ENCODE measurements at regions not wholly inside any gene's neighbourhood (a gene's known extent, or its start where the extent isn't known, plus 50 kb on each side); places are given as distances from the start of the nearest gene placed in this dataset.
A peak's percentile ranks its signal among the peaks of the same experiment; 100 is the strongest.
"Not testable (repeated sequence)": the region's sequence is repeated elsewhere in the genome, so short reads cannot be mapped to it uniquely, and the experiment has no call there.

DNA sequence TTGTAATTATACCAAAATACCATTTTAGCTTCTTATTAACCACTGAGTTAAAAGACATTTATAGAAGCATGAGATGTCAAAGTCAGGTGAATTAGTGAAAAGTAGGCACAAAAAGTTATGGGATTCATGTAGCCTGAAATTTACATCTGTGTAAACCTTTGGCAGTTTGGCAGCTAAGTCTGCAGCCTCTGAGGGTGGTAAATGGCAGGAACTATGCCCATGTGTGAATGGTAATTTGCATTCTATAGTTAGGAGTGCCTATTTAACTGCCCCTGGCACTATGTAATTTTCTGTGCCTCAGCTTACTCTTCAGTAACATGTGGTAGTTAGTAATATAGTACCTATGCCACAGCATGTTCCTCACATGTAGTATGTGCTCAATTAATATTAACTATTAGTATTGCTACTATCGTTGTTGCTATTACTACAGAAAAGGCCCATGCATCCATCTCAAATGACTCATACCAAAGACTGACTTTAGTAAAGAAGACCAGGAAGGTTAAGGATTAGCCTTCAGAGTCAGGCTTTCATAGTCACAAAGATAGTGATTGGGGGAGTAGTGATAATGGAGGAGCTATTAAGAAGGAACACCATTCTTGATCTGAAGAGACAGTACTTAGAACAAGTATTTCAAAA is 258.7 kb upstream of the BTG1 start:
- H3K27me3 ChIP-seq (ENCODE audit: insufficient read depth, low read length) = peaks cover 12% of the 10 kb centered on the region; the same call in 1 of the 2 replicates
- H3K36me3 ChIP-seq (ENCODE audit: insufficient read depth, low read length) = no peaks in the 10 kb centered on the region
- H2AFZ ChIP-seq (ENCODE audit: low read length, unreplicated experiment) = no peak overlapping the region
- no peaks in the 10 kb centered on the region for H3K4me1 ChIP-seq (ENCODE audit: control insufficient read depth, insufficient read depth, low read length, unreplicated experiment)
- no peaks in the 10 kb centered on the region for H3K79me2 ChIP-seq (ENCODE audit: control insufficient read depth, insufficient read depth, low read length, unreplicated experiment)
- H3K4me3 ChIP-seq (ENCODE audit: low read depth, low read length) = no peak overlapping the region
- no peak overlapping the region for H3K27ac ChIP-seq (ENCODE audit: low read depth, low read length)

DNA sequence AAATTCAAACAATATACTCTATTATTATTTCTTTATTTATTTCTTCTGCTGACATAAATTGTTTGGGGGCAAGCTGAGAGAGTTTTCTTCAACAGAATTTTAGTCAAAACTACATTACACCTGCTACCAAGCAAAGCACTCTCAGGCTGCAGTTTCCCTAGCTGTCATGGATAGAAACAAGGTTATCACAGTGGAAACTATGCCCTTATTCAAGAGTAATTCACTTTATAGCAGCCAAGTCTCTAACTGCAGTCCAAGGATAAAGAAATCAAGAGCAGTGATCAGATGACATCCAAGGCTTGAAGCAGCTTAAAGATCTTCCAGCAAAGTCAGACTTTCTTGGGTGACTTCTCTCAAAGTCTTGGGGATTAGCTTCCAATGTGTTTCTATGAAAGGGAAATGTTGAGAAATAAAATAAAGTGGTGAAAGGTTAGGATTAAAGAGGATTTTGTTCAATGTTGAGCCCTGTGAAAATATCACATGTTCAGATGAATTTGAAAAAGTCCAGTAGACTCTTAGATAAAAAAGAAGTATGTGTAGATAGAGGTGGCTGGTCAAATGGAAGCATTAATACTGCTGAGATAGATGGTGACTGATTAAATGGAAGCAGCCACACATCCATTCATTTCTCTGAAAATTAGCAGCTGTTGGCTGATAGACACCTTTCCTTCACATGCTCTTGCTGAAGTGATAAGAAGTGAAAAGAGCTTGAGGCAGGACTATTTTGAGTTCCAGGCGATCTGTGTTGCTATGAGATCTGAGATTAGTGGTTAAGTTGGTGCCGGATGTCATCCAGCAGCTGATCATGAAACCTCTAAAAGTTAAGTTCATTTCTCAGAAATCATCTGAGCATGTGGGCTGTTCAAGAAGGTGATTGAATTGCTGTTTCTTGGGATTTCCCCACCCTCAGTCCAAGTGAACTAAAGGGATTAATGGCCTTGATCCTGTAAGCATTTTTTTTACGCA is 257.8 kb upstream of the BTG1 start:
- no peak overlapping the region for H3K4me3 ChIP-seq (ENCODE audit: low read depth, low read length)

DNA sequence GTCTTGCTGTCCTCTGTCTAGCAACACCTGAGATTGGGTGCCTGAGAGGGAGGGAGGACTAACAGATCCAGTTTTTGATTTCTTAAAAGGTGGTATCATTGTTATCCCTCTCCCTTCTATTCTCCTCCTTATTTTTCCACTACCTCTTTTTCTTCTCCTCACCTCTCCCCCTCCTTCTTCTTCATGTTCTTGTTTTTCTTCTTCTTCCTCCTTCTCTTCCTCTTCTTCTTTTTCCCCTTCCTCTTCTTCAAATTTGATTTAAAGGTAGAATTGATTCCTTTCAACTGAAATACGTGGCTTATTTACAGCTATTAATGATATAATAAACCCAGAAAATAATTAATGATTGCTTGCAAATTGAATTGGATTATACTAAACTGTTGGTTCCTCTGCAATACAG is 256.8 kb upstream of the BTG1 start:
- H3K79me2 ChIP-seq (ENCODE audit: control insufficient read depth, insufficient read depth, low read length, unreplicated experiment) = no peaks in the 10 kb centered on the region
- H3K27me3 ChIP-seq (ENCODE audit: insufficient read depth, low read length) = peaks cover 12% of the 10 kb centered on the region; the same call in 1 of the 2 replicates
- H3K4me1 ChIP-seq (ENCODE audit: control insufficient read depth, insufficient read depth, low read length, unreplicated experiment) = peaks cover under 1% of the 10 kb centered on the region
- no peak overlapping the region for H3K27ac ChIP-seq (ENCODE audit: low read depth, low read length)
- no peak overlapping the region for H2AFZ ChIP-seq (ENCODE audit: low read length, unreplicated experiment)
- H3K36me3 ChIP-seq (ENCODE audit: insufficient read depth, low read length) = no peaks in the 10 kb centered on the region
- H3K4me3 ChIP-seq (ENCODE audit: low read depth, low read length) = no peak overlapping the region

More for the DNA sequence above, 257.8 kb upstream of the BTG1 start:
- no peak overlapping the region for H3K27ac ChIP-seq (ENCODE audit: low read depth, low read length)
- no peaks in the 10 kb centered on the region for H3K4me1 ChIP-seq (ENCODE audit: control insufficient read depth, insufficient read depth, low read length, unreplicated experiment)
- peaks cover 12% of the 10 kb centered on the region; the same call in 1 of the 2 replicates for H3K27me3 ChIP-seq (ENCODE audit: insufficient read depth, low read length)
- H3K79me2 ChIP-seq (ENCODE audit: control insufficient read depth, insufficient read depth, low read length, unreplicated experiment) = no peaks in the 10 kb centered on the region
- no peaks in the 10 kb centered on the region for H3K36me3 ChIP-seq (ENCODE audit: insufficient read depth, low read length)
- no peak overlapping the region for H2AFZ ChIP-seq (ENCODE audit: low read length, unreplicated experiment)

DNA sequence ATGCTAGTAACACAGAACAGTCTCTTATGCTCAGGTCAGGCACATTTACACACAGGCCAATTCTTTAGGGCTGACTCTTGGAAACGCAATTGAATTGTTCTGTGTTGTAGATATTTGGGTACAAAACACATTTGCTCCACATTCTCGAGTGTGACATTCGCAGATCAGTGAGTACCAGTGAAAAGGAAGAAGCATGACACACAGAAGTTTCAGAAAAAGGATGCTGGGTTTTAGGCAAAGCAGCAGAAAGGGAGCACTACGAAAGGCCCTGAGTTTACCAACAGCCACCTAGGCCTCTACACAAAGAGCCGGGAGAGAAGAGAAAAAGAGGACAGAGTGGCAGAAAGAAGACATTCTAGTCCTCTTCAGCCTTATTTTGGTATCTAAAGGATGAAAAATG is 254.4 kb upstream of the BTG1 start:
- H3K4me1 ChIP-seq (ENCODE audit: control insufficient read depth, insufficient read depth, low read length, unreplicated experiment) = peaks cover 10% of the 10 kb centered on the region

DNA sequence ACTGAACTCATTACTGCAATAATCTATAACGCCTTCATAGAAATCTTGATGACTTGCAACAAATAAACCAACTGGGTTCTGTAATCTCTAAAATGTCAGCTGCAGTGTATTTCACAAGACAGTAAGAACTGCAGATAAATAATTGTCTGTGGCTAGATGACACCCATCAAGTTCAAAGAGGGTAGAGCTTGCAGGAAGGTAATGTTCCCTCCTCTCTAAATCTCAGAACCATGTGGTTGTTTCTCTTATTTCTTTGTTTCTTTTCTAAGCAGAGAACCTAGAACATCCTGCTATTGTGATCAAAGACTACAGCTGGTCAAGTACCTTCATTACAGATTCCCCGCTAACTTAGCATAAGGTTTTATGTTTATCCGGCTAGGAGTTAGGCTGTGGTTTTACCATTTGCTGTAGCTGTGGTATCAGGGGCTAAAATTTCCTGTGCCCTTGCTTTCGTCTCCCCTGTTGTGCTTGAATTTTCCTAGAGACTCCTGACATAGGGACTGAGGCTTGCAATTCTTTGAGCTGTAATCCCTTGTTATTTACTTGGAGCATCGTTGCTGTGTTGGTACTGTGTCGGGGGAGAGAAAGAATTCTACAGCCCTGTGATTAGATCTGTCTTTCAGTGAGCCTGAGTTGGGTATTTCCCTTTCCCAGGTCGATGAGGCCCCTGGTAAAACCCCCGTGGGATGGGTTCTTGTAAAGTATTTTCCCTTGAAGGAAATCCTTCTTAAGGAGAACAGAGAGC is 253.1 kb upstream of the BTG1 start:
- no peaks in the 10 kb centered on the region for H3K36me3 ChIP-seq (ENCODE audit: insufficient read depth, low read length)
- H3K4me3 ChIP-seq (ENCODE audit: low read depth, low read length) = no peak overlapping the region
- no peaks in the 10 kb centered on the region for H3K79me2 ChIP-seq (ENCODE audit: control insufficient read depth, insufficient read depth, low read length, unreplicated experiment)
- peaks cover 12% of the 10 kb centered on the region; the same call in 1 of the 2 replicates for H3K27me3 ChIP-seq (ENCODE audit: insufficient read depth, low read length)
- no peak overlapping the region for H3K27ac ChIP-seq (ENCODE audit: low read depth, low read length)
- peaks cover 10% of the 10 kb centered on the region for H3K4me1 ChIP-seq (ENCODE audit: control insufficient read depth, insufficient read depth, low read length, unreplicated experiment)
- no peak overlapping the region for H2AFZ ChIP-seq (ENCODE audit: low read length, unreplicated experiment)

More for the DNA sequence above, 254.4 kb upstream of the BTG1 start:
- Histone ChIP-seq H2AFZ (ENCODE audit: low read length, unreplicated experiment) (no peak overlapping the region), H3K27me3 (ENCODE audit: insufficient read depth, low read length) (peaks cover 12% of the 10 kb centered on the region; the same call in 1 of the 2 replicates), H3K79me2 (ENCODE audit: control insufficient read depth, insufficient read depth, low read length, unreplicated experiment) (no peaks in the 10 kb centered on the region), H3K36me3 (ENCODE audit: insufficient read depth, low read length) (no peaks in the 10 kb centered on the region), H3K27ac (ENCODE audit: low read depth, low read length) (no peak overlapping the region), H3K4me3 (ENCODE audit: low read depth, low read length) (no peak overlapping the region)

DNA sequence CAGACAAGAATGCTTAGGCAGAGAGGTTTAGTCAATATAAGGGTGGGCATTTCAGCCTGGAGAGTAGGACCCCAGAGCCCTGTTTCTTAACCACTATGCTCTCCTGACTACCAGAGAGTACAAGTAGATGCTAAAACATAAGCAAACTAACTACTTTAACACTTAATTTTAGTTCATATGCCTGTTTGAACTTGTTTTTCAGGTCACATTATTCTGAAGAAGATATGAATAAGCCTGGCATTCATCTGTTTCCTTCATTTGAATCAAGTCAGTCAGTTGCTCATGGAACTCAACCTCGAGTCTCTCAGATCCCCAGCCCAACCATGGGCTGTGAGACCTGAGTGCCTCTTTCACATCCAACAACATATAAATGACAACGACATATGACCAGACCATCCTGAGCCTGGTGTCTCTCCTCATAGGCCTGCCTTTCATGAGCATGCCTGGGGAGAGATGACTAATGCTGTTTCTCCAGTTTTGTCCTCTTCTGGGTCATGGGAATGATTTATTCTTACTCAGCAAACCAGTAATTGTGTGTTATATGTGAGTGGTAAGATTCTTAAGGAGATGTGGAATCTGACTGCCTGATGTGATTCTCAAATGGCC is 251.1 kb upstream of the BTG1 start:
- no peaks in the 10 kb centered on the region for H3K79me2 ChIP-seq (ENCODE audit: control insufficient read depth, insufficient read depth, low read length, unreplicated experiment)
- peaks cover under 1% of the 10 kb centered on the region; the same call in 1 of the 2 replicates for H3K27me3 ChIP-seq (ENCODE audit: insufficient read depth, low read length)
- H3K4me3 ChIP-seq (ENCODE audit: low read depth, low read length) = no peak overlapping the region
- no peaks in the 10 kb centered on the region for H3K36me3 ChIP-seq (ENCODE audit: insufficient read depth, low read length)
- no peak overlapping the region for H3K27ac ChIP-seq (ENCODE audit: low read depth, low read length)
- peaks cover 10% of the 10 kb centered on the region for H3K4me1 ChIP-seq (ENCODE audit: control insufficient read depth, insufficient read depth, low read length, unreplicated experiment)
- peak overlapping the region; percentile 14 for H2AFZ ChIP-seq (ENCODE audit: low read length, unreplicated experiment)

DNA sequence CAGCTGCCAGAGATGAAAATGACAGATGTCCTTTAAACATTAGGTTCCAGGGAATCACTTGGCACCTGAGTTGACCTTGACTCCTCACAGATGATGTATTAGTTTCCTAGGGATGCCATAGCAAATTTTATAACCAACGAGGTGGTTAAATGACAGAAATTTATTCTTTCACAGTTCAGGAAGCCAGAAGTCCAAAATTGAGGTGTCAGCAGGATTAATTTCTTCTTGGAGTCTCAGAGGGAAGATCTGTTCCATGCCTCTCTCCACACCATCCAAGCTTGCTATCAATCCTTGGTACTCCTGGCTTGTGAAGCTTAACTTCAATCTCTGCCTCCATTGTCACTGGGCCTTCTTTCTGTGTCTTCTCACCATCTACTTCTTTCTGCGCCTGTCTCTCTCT is 249.7 kb upstream of the BTG1 start:
- Histone ChIP-seq H3K27me3 (ENCODE audit: insufficient read depth, low read length) (no peaks in the 10 kb centered on the region), H3K4me3 (ENCODE audit: low read depth, low read length) (no peak overlapping the region), H3K27ac (ENCODE audit: low read depth, low read length) (no peak overlapping the region), H3K36me3 (ENCODE audit: insufficient read depth, low read length) (no peaks in the 10 kb centered on the region), H3K79me2 (ENCODE audit: control insufficient read depth, insufficient read depth, low read length, unreplicated experiment) (no peaks in the 10 kb centered on the region), H3K4me1 (ENCODE audit: control insufficient read depth, insufficient read depth, low read length, unreplicated experiment) (peaks cover 10% of the 10 kb centered on the region), H2AFZ (ENCODE audit: low read length, unreplicated experiment) (no peak overlapping the region)

DNA sequence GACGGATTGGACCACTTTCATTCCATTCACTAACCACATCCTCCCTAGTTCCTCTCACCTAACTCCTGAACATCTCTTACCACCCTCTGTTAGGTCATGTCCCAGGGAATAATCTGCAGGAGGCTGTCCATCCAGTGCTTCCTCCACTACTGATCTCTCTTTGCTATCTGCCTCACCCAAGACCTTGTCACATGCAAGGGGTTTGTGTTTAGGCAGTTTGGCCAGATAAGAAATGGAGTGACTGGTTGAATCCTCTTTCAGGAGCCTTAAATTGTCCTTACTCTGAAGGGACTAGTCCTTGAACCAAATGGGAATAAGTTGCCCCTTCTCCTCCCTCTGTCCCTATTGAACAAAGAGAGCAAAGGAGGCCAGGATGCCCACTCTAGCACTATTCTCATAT is 249.2 kb upstream of the BTG1 start:
- no peaks in the 10 kb centered on the region for H3K27me3 ChIP-seq (ENCODE audit: insufficient read depth, low read length)
- no peaks in the 10 kb centered on the region for H3K36me3 ChIP-seq (ENCODE audit: insufficient read depth, low read length)
- peaks cover 10% of the 10 kb centered on the region for H3K4me1 ChIP-seq (ENCODE audit: control insufficient read depth, insufficient read depth, low read length, unreplicated experiment)
- no peak overlapping the region for H2AFZ ChIP-seq (ENCODE audit: low read length, unreplicated experiment)
- no peaks in the 10 kb centered on the region for H3K79me2 ChIP-seq (ENCODE audit: control insufficient read depth, insufficient read depth, low read length, unreplicated experiment)
- no peak overlapping the region for H3K4me3 ChIP-seq (ENCODE audit: low read depth, low read length)
- no peak overlapping the region for H3K27ac ChIP-seq (ENCODE audit: low read depth, low read length)

DNA sequence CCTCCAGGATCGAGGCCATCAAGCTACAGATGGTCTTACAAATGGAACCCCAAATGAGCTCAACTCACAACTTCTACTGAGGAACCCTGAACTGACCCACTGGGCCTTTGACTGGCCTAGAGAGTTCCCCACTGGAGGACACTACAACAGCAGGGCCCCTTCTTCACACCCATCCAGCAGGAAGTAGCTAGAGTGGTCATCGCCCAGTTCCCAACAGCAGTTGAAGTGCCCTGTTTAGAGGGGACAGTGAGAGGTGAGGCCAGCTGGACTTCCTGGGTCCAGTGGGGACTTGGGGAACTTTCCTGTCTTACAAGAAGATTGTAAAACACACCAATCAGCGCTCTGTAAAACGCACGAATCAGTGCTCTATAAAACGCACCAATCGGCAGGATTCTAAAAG is 247.9 kb upstream of the BTG1 start:
- no peaks in the 10 kb centered on the region for H3K79me2 ChIP-seq (ENCODE audit: control insufficient read depth, insufficient read depth, low read length, unreplicated experiment)

DNA sequence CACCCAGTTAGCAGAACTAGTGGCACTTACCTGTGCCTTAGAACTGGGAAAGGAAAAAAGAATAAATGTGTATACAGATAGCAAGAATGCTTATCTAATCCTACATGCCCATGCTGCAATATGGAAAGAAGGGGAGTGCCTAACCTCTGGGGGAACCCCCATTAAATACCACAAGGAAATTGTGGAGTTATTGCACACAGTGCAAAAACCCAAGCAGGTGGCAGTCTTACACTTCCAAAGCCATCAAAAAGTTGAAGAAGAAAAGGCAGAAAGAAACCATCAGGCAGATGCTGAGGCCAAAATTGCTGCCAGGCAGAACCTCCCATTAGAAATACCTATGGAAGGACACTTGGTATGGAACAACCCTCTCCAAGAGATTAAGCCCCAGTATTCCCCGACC is 246.1 kb upstream of the BTG1 start:
- not testable (repeated sequence) for H3K79me2 ChIP-seq (ENCODE audit: control insufficient read depth, insufficient read depth, low read length, unreplicated experiment); H3K36me3 ChIP-seq (ENCODE audit: insufficient read depth, low read length); H3K27me3 ChIP-seq (ENCODE audit: insufficient read depth, low read length); H3K4me3 ChIP-seq (ENCODE audit: low read depth, low read length); H2AFZ ChIP-seq (ENCODE audit: low read length, unreplicated experiment); H3K4me1 ChIP-seq (ENCODE audit: control insufficient read depth, insufficient read depth, low read length, unreplicated experiment); H3K27ac ChIP-seq (ENCODE audit: low read depth, low read length)

More for the DNA sequence above, 247.9 kb upstream of the BTG1 start:
- Histone ChIP-seq H3K4me1 (ENCODE audit: control insufficient read depth, insufficient read depth, low read length, unreplicated experiment) (peaks cover 10% of the 10 kb centered on the region), H3K36me3 (ENCODE audit: insufficient read depth, low read length) (no peaks in the 10 kb centered on the region), H3K4me3 (ENCODE audit: low read depth, low read length) (no peak overlapping the region), H3K27me3 (ENCODE audit: insufficient read depth, low read length) (no peaks in the 10 kb centered on the region), H3K27ac (ENCODE audit: low read depth, low read length) (no peak overlapping the region), H2AFZ (ENCODE audit: low read length, unreplicated experiment) (no peak overlapping the region)
